Glutamatergic neuron (in vitro differentiated cells): ENCODE measurements at regions not wholly inside any gene's neighbourhood (a gene's known extent, or its start where the extent isn't known, plus 50 kb on each side); places are given as distances from the start of the nearest gene placed in this dataset.
"Not testable (repeated sequence)": the region's sequence is repeated elsewhere in the genome, so short reads cannot be mapped to it uniquely, and the experiment has no call there.

Experiments
- DNase-seq: peaks from one replicate; pipeline ENCODE4 v3.0.0; 2022
- H3K27ac Mint-ChIP-seq: one replicate; pipeline ENCODE4 v1.8.0; 2020; ENCODE audit warnings: mild to moderate bottlenecking, mixed read lengths, inconsistent platforms; ENCODE audit not compliant: unreplicated experiment
- H3K27me3 Mint-ChIP-seq: one replicate; pipeline ENCODE4 v1.8.0; 2020; ENCODE audit warnings: mild to moderate bottlenecking, moderate library complexity, mixed read lengths, inconsistent platforms; ENCODE audit not compliant: unreplicated experiment
- H3K36me3 Mint-ChIP-seq: one replicate; pipeline ENCODE4 v1.8.0; 2020; ENCODE audit warnings: mild to moderate bottlenecking, mixed read lengths, inconsistent platforms; ENCODE audit not compliant: unreplicated experiment
- H3K4me1 Mint-ChIP-seq: one replicate; pipeline ENCODE4 v1.8.0; 2020; ENCODE audit warnings: mild to moderate bottlenecking, low read depth, mixed read lengths, inconsistent platforms; ENCODE audit not compliant: unreplicated experiment
- H3K4me3 Mint-ChIP-seq: one replicate; pipeline ENCODE4 v1.8.0; 2020; ENCODE audit warnings: mild to moderate bottlenecking, mixed read lengths, inconsistent platforms; ENCODE audit not compliant: unreplicated experiment
- H3K9me3 Mint-ChIP-seq: one replicate; pipeline ENCODE4 v1.8.0; 2020; ENCODE audit warnings: mild to moderate bottlenecking, moderate library complexity, mixed read lengths, inconsistent platforms; ENCODE audit not compliant: unreplicated experiment
- CTCF ChIP-seq: fragments of 200-600 bp; sonication (generic); IDR thresholded peaks from one replicate; pipeline ENCODE4 v1.5.0; 2021; ENCODE audit not compliant: partially characterized antibody, unreplicated experiment

- Mint-ChIP-seq H3K27me3 (no peaks in the 10 kb centered on the region), H3K4me3 (no peak overlapping the region), H3K4me1 (peaks cover 6% of the 10 kb centered on the region), H3K36me3 (no peaks in the 10 kb centered on the region), H3K9me3 (no peaks in the 10 kb centered on the region), H3K27ac (no peak overlapping the region)
- no peak for DNase-seq
- TF ChIP-seq CTCF, result no peak
Measured at GRCh38 chr7:121530227-121531174, 134.4 kb upstream of the FAM3C start.

DNA sequence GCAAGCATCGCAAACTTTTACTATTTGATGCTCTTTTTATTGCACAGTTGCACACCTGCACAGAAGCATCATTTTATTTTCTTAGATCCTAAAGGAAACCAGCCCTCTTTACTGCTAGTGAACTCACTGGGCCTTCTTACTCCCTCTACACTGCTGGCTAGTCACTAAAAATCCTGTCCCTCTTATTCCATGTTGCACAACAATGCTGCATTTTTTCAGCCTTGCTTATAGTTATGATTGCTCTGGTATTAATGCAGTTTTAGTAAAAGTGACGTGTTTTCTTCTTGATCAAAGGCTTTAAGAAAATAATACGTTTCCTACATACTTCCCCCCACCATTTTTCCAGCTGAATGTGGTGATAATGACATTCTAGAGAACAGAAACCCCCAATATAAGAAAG lies 132.9 kb upstream of the FAM3C start:
- no peak for TF ChIP-seq CTCF
- DNase-seq, result no peak
- H3K4me1 Mint-ChIP-seq, result peaks cover 6% of the 10 kb centered on the region
- no peaks in the 10 kb centered on the region for H3K36me3 Mint-ChIP-seq
- H3K27me3 Mint-ChIP-seq, result no peaks in the 10 kb centered on the region
- no peaks in the 10 kb centered on the region for H3K9me3 Mint-ChIP-seq
- H3K27ac Mint-ChIP-seq, result no peak overlapping the region
- no peak overlapping the region for H3K4me3 Mint-ChIP-seq

DNA sequence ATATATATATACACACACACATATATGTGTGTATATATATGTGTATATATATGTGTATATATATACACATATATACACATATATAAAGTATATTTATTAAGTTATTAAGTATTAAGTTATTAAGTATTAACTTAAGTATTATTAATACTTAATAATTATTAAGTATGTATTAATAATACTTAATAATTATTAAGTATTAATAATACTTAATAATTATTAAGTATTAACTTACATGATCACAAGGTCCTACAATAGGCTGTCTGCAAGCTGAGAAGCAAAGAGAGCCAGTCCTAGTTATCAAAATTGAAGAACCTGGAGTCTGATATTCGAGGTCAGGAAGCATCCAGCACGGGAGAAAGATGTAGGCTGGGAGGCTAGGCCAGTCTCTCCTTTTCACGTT lies 130.1 kb upstream of the FAM3C start:
- H3K27ac Mint-ChIP-seq, H3K4me1 Mint-ChIP-seq, H3K27me3 Mint-ChIP-seq, DNase-seq, H3K9me3 Mint-ChIP-seq, H3K36me3 Mint-ChIP-seq, H3K4me3 Mint-ChIP-seq: not testable (repeated sequence)

GRCh38 chr7:121525155-121525819 lies 129.2 kb upstream of the FAM3C start:
- Mint-ChIP-seq H3K9me3 (no peaks in the 10 kb centered on the region), H3K27ac (no peak overlapping the region), H3K36me3 (no peaks in the 10 kb centered on the region), H3K27me3 (no peaks in the 10 kb centered on the region), H3K4me1 (peaks cover 3% of the 10 kb centered on the region), H3K4me3 (no peak overlapping the region)
- TF ChIP-seq CTCF, result no peak
- no peak for DNase-seq

DNA sequence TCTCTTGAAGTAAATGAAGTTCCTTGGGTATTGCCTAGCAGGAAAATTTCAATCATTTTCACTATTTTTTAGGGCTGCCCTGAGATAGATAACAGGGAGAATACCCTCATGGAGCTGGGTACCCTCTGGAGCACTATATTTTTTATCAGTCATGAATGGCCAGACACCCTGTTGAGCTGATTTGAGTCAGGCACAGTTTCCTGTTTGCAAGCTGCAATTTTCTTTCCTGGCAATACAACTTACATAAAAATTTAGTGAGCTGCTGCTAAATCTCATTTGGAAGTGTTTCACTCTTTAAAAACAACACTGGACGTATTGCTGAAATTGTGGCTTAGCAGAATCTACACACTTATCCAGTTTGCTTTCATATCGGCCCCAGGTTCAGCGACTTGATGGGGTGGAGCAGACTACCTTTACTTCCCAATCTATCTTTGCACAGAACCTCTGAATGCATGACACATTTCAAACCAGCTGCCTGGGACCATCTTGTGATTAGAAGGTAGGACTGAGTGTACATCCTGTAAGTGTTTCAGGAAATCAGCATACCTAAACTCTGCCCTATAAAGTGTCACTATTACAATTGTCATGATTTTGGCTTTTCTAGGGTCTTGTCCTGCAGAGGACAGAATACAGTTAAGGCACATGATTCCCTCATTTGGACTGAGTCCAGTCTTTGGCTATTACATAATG lies 125.7 kb upstream of the FAM3C start:
- Mint-ChIP-seq H3K27ac (no peak overlapping the region), H3K4me1 (no peaks in the 10 kb centered on the region), H3K36me3 (no peaks in the 10 kb centered on the region), H3K4me3 (no peak overlapping the region), H3K27me3 (no peaks in the 10 kb centered on the region), H3K9me3 (no peaks in the 10 kb centered on the region)
- no peak for TF ChIP-seq CTCF
- no peak for DNase-seq
